Colonic mucosa (tissue), 4 donors: ENCODE measurements at regions not wholly inside any gene's neighbourhood (a gene's known extent, or its start where the extent isn't known, plus 50 kb on each side); places are given as distances from the start of the nearest gene placed in this dataset.

Experiments
- DNase-seq: peaks from one replicate; pipeline ENCODE4 v3.0.0-alpha.2; 2020
- H3K27ac ChIP-seq: fragments of 200-600 bp; one replicate; pipeline ENCODE4 v1.8.0; 2021
- H3K27me3 ChIP-seq: fragments of 200-600 bp; one replicate; pipeline ENCODE4 v1.8.0; 2021
- H3K36me3 ChIP-seq: fragments of 200-600 bp; one replicate; pipeline ENCODE4 v1.8.0; 2021
- H3K4me1 ChIP-seq: fragments of 200-600 bp; one replicate; pipeline ENCODE4 v1.8.0; 2021; ENCODE audit warnings: mild to moderate bottlenecking
- H3K4me3 ChIP-seq: fragments of 200-600 bp; one replicate; pipeline ENCODE4 v1.8.0; 2021
- H3K9ac ChIP-seq, 2 donors: one replicate each; pipeline ENCODE4 v1.7.0; 2013; ENCODE audit warnings: control low read depth in 2 of 2, low read depth in 2 of 2, low read length in 2 of 2
- H3K9me3 ChIP-seq: fragments of 200-600 bp; one replicate; pipeline ENCODE4 v1.8.0; 2021
- CTCF ChIP-seq: fragments of 200-600 bp; IDR thresholded peaks from one replicate; pipeline ENCODE4 v1.8.0; 2022; ENCODE audit warnings: antibody characterized with exemption, mild to moderate bottlenecking
- intact Hi-C: fragments of 100-400 bp; cut with DNase I; formaldehyde crosslinking; loops from one replicate; pipeline ENCODE4 v1.14.1; 2022
- donor health status: healthy.
- donor health status: DM: no; HTN: no; CAD: no.
- donor health status: DM: no; HTN: no; CAD: no.

- H3K4me3 ChIP-seq = no peak overlapping the region
- TF ChIP-seq CTCF = no peak
- H3K27me3 ChIP-seq = no peaks in the 10 kb centered on the region
- H3K4me1 ChIP-seq = no peaks in the 10 kb centered on the region
- intact Hi-C loops = no loop called here
- no peak for DNase-seq
- no peak overlapping the region for H3K27ac ChIP-seq
- no peak overlapping the region for H3K9ac ChIP-seq
- no peaks in the 10 kb centered on the region for H3K36me3 ChIP-seq
- H3K9me3 ChIP-seq = no peaks in the 10 kb centered on the region
These were observed 89.4 kb upstream of the PTBP2 start for GRCh38 chr1:96632045-96632664.

- Histone ChIP-seq H3K9ac (no peak overlapping the region), H3K27me3 (no peaks in the 10 kb centered on the region), H3K4me3 (no peak overlapping the region), H3K36me3 (no peaks in the 10 kb centered on the region), H3K9me3 (no peaks in the 10 kb centered on the region), H3K27ac (no peak overlapping the region), H3K4me1 (no peaks in the 10 kb centered on the region)
- intact Hi-C loops = no loop called here
- no peak for TF ChIP-seq CTCF
- DNase-seq = no peak
These were observed 87.9 kb upstream of the PTBP2 start for GRCh38 chr1:96633695-96634094.

- DNase-seq = no peak
- Histone ChIP-seq H3K36me3 (no peaks in the 10 kb centered on the region), H3K9me3 (no peaks in the 10 kb centered on the region), H3K9ac (no peak overlapping the region), H3K4me1 (no peaks in the 10 kb centered on the region), H3K27me3 (no peaks in the 10 kb centered on the region), H3K4me3 (no peak overlapping the region), H3K27ac (no peak overlapping the region)
- intact Hi-C loops = no loop called here
- no peak for TF ChIP-seq CTCF
These were observed 86.7 kb upstream of the PTBP2 start for GRCh38 chr1:96634883-96635282.

GRCh38 chr1:96641282-96641681 lies 80.3 kb upstream of the PTBP2 start:
- Histone ChIP-seq H3K27ac (no peak overlapping the region), H3K27me3 (no peaks in the 10 kb centered on the region), H3K4me1 (no peaks in the 10 kb centered on the region), H3K9ac (no peak overlapping the region), H3K36me3 (no peaks in the 10 kb centered on the region), H3K9me3 (no peaks in the 10 kb centered on the region), H3K4me3 (no peak overlapping the region)
- no peak for DNase-seq
- TF ChIP-seq CTCF = no peak
- intact Hi-C loops = no loop called here

- Histone ChIP-seq H3K36me3 (no peaks in the 10 kb centered on the region), H3K9ac (no peak overlapping the region), H3K4me1 (no peaks in the 10 kb centered on the region), H3K4me3 (no peak overlapping the region), H3K9me3 (no peaks in the 10 kb centered on the region), H3K27ac (no peak overlapping the region), H3K27me3 (no peaks in the 10 kb centered on the region)
- DNase-seq = no peak
- intact Hi-C loops = no loop called here
- no peak for TF ChIP-seq CTCF
These were observed 78.1 kb upstream of the PTBP2 start for GRCh38 chr1:96643519-96643918.

GRCh38 chr1:96649301-96649700 lies 72.3 kb upstream of the PTBP2 start:
- Histone ChIP-seq H3K36me3 (no peaks in the 10 kb centered on the region), H3K4me1 (no peaks in the 10 kb centered on the region), H3K9ac (no peak overlapping the region), H3K27me3 (no peaks in the 10 kb centered on the region), H3K4me3 (no peak overlapping the region), H3K9me3 (no peaks in the 10 kb centered on the region), H3K27ac (no peak overlapping the region)
- no peak for TF ChIP-seq CTCF
- DNase-seq = no peak
- intact Hi-C loops = no loop called here
